DOHH2 (cell line): ENCODE measurements at regions not wholly inside any gene's neighbourhood (a gene's known extent, or its start where the extent isn't known, plus 50 kb on each side); places are given as distances from the start of the nearest gene placed in this dataset.

ENCODE experiments used
- H3F3A ChIP-seq: fragments of 200-600 bp; sonication (generic), shearing (Covaris generic); 2 replicates; pipeline ENCODE4 v1.6.0; 2016; ENCODE audit warnings: antibody characterized with exemption, mild to moderate bottlenecking; ENCODE audit not compliant: control insufficient read depth, insufficient read depth
- H3K27ac ChIP-seq: fragments of 200-600 bp; sonication (generic); 2 replicates; pipeline ENCODE4 v1.5.1; 2014; ENCODE audit warnings: low read depth, mild to moderate bottlenecking, low read length, moderate library complexity
- H3K27me3 ChIP-seq: fragments of 200-600 bp; sonication (generic); 2 replicates; pipeline ENCODE4 v1.6.1; 2014; ENCODE audit warnings: mild to moderate bottlenecking, low read length, mixed read lengths; ENCODE audit not compliant: control insufficient read depth
- H3K36me3 ChIP-seq: fragments of 200-600 bp; sonication (generic); 2 replicates; pipeline ENCODE4 v1.6.1; 2014; ENCODE audit warnings: mild to moderate bottlenecking, low read length, moderate library complexity, mixed read lengths; ENCODE audit not compliant: control insufficient read depth
- H3K4me1 ChIP-seq: fragments of 200-600 bp; sonication (generic); 2 replicates; pipeline ENCODE4 v1.6.1; 2014; ENCODE audit warnings: mild to moderate bottlenecking, low read length, mixed read lengths; ENCODE audit not compliant: control insufficient read depth
- H3K4me2 ChIP-seq: fragments of 200-600 bp; sonication (generic); 2 replicates; pipeline ENCODE4 v1.6.0; 2014; ENCODE audit warnings: mild to moderate bottlenecking, low read length, moderate library complexity
- H3K4me3 ChIP-seq: fragments of 200-600 bp; sonication (generic); 2 replicates; pipeline ENCODE4 v1.5.1; 2014; ENCODE audit warnings: mild to moderate bottlenecking, low read length, mixed read lengths
- H3K79me2 ChIP-seq: fragments of 200-600 bp; sonication (generic); 2 replicates; pipeline ENCODE4 v1.6.1; 2014; ENCODE audit warnings: mild to moderate bottlenecking, low read length, mixed read lengths; ENCODE audit not compliant: control insufficient read depth
- H3K9me2 ChIP-seq: fragments of 200-600 bp; sonication (generic); replicated peaks from 2 replicates; pipeline ENCODE4 v1.6.1; 2014; ENCODE audit warnings: mild to moderate bottlenecking, low read length, mixed read lengths; ENCODE audit not compliant: control insufficient read depth
- H3K9me3 ChIP-seq: fragments of 200-600 bp; sonication (generic); 2 replicates; pipeline ENCODE4 v1.6.1; 2014; ENCODE audit warnings: antibody characterized with exemption, low read length, mixed read lengths; ENCODE audit not compliant: control insufficient read depth, insufficient read depth
- H4K20me1 ChIP-seq: fragments of 200-600 bp; sonication (generic); 2 replicates; pipeline ENCODE4 v1.6.0; 2014; ENCODE audit warnings: low read depth, mild to moderate bottlenecking, antibody characterized with exemption, low read length, moderate library complexity; ENCODE audit not compliant: control insufficient read depth, insufficient read depth
- CTCF ChIP-seq: fragments of 200-600 bp; sonication (generic); IDR thresholded peaks from one replicate; pipeline ENCODE4 v1.5.1; 2014; ENCODE audit warnings: antibody characterized with exemption, mild to moderate bottlenecking, low read depth, low read length; ENCODE audit not compliant: poor library complexity, severe bottlenecking
- EZH2phosphoT487 ChIP-seq: fragments of 200-600 bp; sonication (generic); IDR thresholded peaks from 2 replicates; pipeline ENCODE4 v1.6.1; 2017; ENCODE audit warnings: borderline replicate concordance, mild to moderate bottlenecking, antibody characterized with exemption, low read length, moderate library complexity, mixed read lengths

GRCh38 chr2:175310813-175311504, 129.4 kb upstream of the ATP5MC3 start:
- Histone ChIP-seq H3K4me1 (no peaks in the 10 kb centered on the region), H3K4me2 (no peak overlapping the region), H3F3A (no peaks in the 10 kb centered on the region), H3K4me3 (no peak overlapping the region), H3K79me2 (no peaks in the 10 kb centered on the region), H3K36me3 (no peaks in the 10 kb centered on the region), H3K27me3 (no peaks in the 10 kb centered on the region; the same call in 1 of the 2 replicates), H3K27ac (no peak overlapping the region), H3K9me3 (no peaks in the 10 kb centered on the region), H4K20me1 (no peaks in the 10 kb centered on the region), H3K9me2 (no peaks in the 10 kb centered on the region)
- TF ChIP-seq CTCF, result no peak
- TF ChIP-seq EZH2phosphoT487, result no peak

- Histone ChIP-seq H3K9me3 (no peaks in the 10 kb centered on the region), H3F3A (no peaks in the 10 kb centered on the region), H3K36me3 (no peaks in the 10 kb centered on the region), H3K27ac (no peak overlapping the region), H3K9me2 (no peaks in the 10 kb centered on the region), H3K4me3 (no peak overlapping the region), H3K79me2 (no peaks in the 10 kb centered on the region), H3K4me2 (no peak overlapping the region), H3K27me3 (peaks cover 8% of the 10 kb centered on the region; the same call in 1 of the 2 replicates), H4K20me1 (no peaks in the 10 kb centered on the region), H3K4me1 (no peaks in the 10 kb centered on the region)
- TF ChIP-seq EZH2phosphoT487 (no peak), CTCF (peak; percentile 59)
Observed at GRCh38 chr2:175309799-175310198, 128.3 kb upstream of the ATP5MC3 start.

GRCh38 chr2:175308005-175308404, 126.5 kb upstream of the ATP5MC3 start:
- Histone ChIP-seq H3F3A (no peaks in the 10 kb centered on the region), H3K9me2 (no peaks in the 10 kb centered on the region), H3K9me3 (no peaks in the 10 kb centered on the region), H3K27ac (no peak overlapping the region), H3K4me3 (no peak overlapping the region), H3K79me2 (no peaks in the 10 kb centered on the region), H3K4me1 (no peaks in the 10 kb centered on the region), H3K4me2 (no peak overlapping the region), H3K27me3 (peaks cover 8% of the 10 kb centered on the region), H3K36me3 (no peaks in the 10 kb centered on the region), H4K20me1 (no peaks in the 10 kb centered on the region)
- no peak for TF ChIP-seq EZH2phosphoT487
- TF ChIP-seq CTCF, result no peak
